BLaER1 treated with 17β-estradiol and CSF1 and Interleukin-3, amounts not matched to agents 10 nM and 100 nM (cell line): ENCODE measurements at regions not wholly inside any gene's neighbourhood (a gene's known extent, or its start where the extent isn't known, plus 50 kb on each side); places are given as distances from the start of the nearest gene placed in this dataset.

ENCODE experiments used
- H3K27ac ChIP-seq, 11 experiments: shearing (Covaris generic); formaldehyde crosslinking; 2 replicates each; pipeline ENCODE4 v1.8.1; 2022
- H3K27me3 ChIP-seq, 11 experiments: shearing (Covaris generic); formaldehyde crosslinking; 2 replicates each; pipeline ENCODE4 v1.8.1; 2022
- H3K36me3 ChIP-seq, 11 experiments: shearing (Covaris generic); formaldehyde crosslinking; 2 replicates each; pipeline ENCODE4 v1.8.1; 2022
- H3K4me1 ChIP-seq, 10 experiments: shearing (Covaris generic); formaldehyde crosslinking; 2 replicates each; pipeline ENCODE4 v1.8.1; 2022
- H3K4me2 ChIP-seq, 11 experiments: shearing (Covaris generic); formaldehyde crosslinking; 2 replicates each; pipeline ENCODE4 v1.8.1; 2022
- H3K4me3 ChIP-seq, 10 experiments: shearing (Covaris generic); formaldehyde crosslinking; 2 replicates each; pipeline ENCODE4 v1.8.1; 2022
- H3K9ac ChIP-seq, 11 experiments: shearing (Covaris generic); formaldehyde crosslinking; 2 replicates each; pipeline ENCODE4 v1.8.1; 2022
- H3K9me3 ChIP-seq, 11 experiments: shearing (Covaris generic); formaldehyde crosslinking; replicated peaks in 1 of 11; 2 replicates each; pipeline ENCODE4 v1.8.1; 2022
- H4K20me1 ChIP-seq, 11 experiments: shearing (Covaris generic); formaldehyde crosslinking; 2 replicates each; pipeline ENCODE4 v1.8.1; 2022
- Cebpa-rat ChIP-seq, 11 experiments: shearing (Covaris generic); IDR thresholded peaks; 2 replicates each; pipeline ENCODE4 v1.8.1; 2022

GRCh38 chr5:117456866-117457470, 882.3 kb upstream of the SEMA6A start:
- 0 out of 22 replicates have a peak overlapping the region, but pooled peaks of 1 of the 11 experiments have one; percentile 11 for H3K4me2 ChIP-seq
- H3K27me3 ChIP-seq, result no peaks in the 10 kb centered on the region
- no peaks in the 10 kb centered on the region for H3K36me3 ChIP-seq
- H3K4me1 ChIP-seq, result peaks cover 0 to 10% (median 0%) of the 10 kb centered on the region in 10 experiments; a peak in 4 of 20 replicates
- no peak overlapping the region for H3K4me3 ChIP-seq
- H3K27ac ChIP-seq, result no peak overlapping the region
- H3K9me3 ChIP-seq, result peaks cover 0 to 12% (median 0%) of the 10 kb centered on the region in 11 experiments; a peak in 5 of 22 replicates
- H3K9ac ChIP-seq, result no peak overlapping the region
- no peak for TF ChIP-seq Cebpa-rat (IDR thresholded peaks at IDR 0.05)
- H4K20me1 ChIP-seq, result no peaks in the 10 kb centered on the region

GRCh38 chr5:117455236-117456233, 880.9 kb upstream of the SEMA6A start:
- Histone ChIP-seq H3K36me3 (no peaks in the 10 kb centered on the region), H4K20me1 (no peaks in the 10 kb centered on the region), H3K4me1 (peaks cover 0 to 7% (median 0%) of the 10 kb centered on the region in 10 experiments; a peak in 3 of 20 replicates), H3K4me2 (no peak overlapping the region), H3K9ac (no peak overlapping the region), H3K9me3 (peaks cover 0 to 12% (median 0%) of the 10 kb centered on the region in 11 experiments; a peak in 5 of 22 replicates), H3K27me3 (no peaks in the 10 kb centered on the region), H3K27ac (no peak overlapping the region), H3K4me3 (no peak overlapping the region)
- no peak for TF ChIP-seq Cebpa-rat (IDR thresholded peaks at IDR 0.05)

DNA sequence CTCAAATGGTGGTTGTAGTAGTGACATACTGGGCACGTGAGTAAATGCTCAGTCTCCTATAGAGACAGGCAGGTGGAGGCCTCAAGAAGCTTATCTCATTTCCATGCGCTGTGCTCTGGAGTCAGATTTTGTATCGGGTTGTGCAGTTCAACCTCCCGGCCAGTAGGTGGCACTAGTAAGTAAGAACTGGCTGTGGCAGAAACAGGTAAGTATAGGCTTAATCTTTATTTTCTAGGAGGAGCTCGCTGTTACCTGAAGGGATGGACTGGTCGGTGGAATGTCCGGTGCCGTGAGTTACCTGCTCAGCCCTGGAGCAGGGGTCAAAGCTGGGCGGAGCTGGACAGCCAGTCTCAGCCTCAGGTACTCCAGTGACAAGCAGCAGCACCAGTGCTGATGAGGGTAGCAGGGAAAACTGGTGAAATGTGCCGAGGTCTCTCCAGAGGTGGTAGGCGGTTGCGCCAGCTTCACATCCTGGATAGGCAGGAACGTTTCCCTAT, 880.1 kb upstream of the SEMA6A start:
- H3K9me3 ChIP-seq, result peaks cover 0 to 12% (median 0%) of the 10 kb centered on the region in 11 experiments; a peak in 5 of 22 replicates
- TF ChIP-seq Cebpa-rat (IDR thresholded peaks at IDR 0.05), result no peak
- H3K4me2 ChIP-seq, result no peak overlapping the region
- no peaks in the 10 kb centered on the region for H3K27me3 ChIP-seq
- no peak overlapping the region for H3K4me3 ChIP-seq
- no peaks in the 10 kb centered on the region for H3K36me3 ChIP-seq
- H3K27ac ChIP-seq, result no peak overlapping the region
- no peaks in the 10 kb centered on the region for H4K20me1 ChIP-seq
- peaks cover 0 to 7% (median 0%) of the 10 kb centered on the region in 10 experiments; a peak in 3 of 20 replicates for H3K4me1 ChIP-seq
- no peak overlapping the region for H3K9ac ChIP-seq

DNA sequence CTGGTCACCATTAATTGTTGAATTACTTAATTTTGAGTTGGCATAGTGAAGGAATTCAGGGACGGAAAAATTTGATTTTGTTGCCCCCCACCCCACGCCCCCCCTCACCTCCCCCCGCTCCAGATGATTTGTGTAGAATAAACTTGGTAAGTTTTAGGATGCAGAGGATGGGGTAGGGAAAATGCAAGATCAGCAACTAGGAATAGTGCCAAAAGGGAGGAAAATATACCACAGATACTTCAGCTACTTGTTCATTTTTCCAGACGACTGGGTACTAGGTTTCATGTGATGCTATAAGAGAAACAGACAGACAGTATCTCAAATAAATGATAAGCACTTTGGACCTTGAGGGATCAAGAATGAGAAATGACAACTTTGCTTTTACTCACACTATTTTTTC, 862.2 kb upstream of the SEMA6A start:
- Histone ChIP-seq H3K9me3 (no peaks in the 10 kb centered on the region), H3K4me3 (no peak overlapping the region), H3K4me1 (peaks cover 0 to 9% (median 7%) of the 10 kb centered on the region in 10 experiments; a peak in 13 of 20 replicates), H3K4me2 (peak overlapping the region in 7 of 11 experiments; percentile 2 to 42 (median 8); a peak in 7 of 22 replicates), H3K9ac (no peak overlapping the region), H4K20me1 (no peaks in the 10 kb centered on the region), H3K27ac (no peak overlapping the region), H3K36me3 (no peaks in the 10 kb centered on the region), H3K27me3 (no peaks in the 10 kb centered on the region)
- TF ChIP-seq Cebpa-rat (IDR thresholded peaks at IDR 0.05), result no peak

- H3K27ac ChIP-seq, result no peak overlapping the region
- H3K9ac ChIP-seq, result no peak overlapping the region
- H3K27me3 ChIP-seq, result no peaks in the 10 kb centered on the region
- H3K4me2 ChIP-seq, result no peak overlapping the region
- no peaks in the 10 kb centered on the region for H3K36me3 ChIP-seq
- no peak overlapping the region for H3K4me3 ChIP-seq
- no peaks in the 10 kb centered on the region for H4K20me1 ChIP-seq
- H3K4me1 ChIP-seq, result peaks cover 0 to 9% (median 7%) of the 10 kb centered on the region in 10 experiments; a peak in 13 of 20 replicates
- H3K9me3 ChIP-seq, result no peaks in the 10 kb centered on the region
- no peak for TF ChIP-seq Cebpa-rat (IDR thresholded peaks at IDR 0.05)
Observed at GRCh38 chr5:117435203-117435602, 860.6 kb upstream of the SEMA6A start.

DNA sequence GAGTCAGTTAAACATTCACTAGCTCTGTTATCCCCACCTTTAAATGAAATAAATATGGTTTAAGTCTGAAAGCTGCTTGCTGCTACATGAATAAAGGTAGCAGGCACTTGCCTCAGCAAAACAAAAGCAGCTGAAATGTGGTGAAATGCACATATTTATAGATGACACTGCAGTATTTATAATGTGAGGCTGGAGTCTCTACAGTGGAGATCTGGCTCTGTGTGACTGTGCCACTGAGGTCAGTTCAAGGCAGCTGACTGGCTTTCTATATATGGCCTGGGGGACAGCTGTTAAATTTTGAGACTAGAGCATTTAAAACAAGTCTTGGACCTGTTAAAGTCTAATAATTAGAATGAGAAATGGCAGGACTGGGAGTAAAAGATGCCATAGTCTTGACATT, 859.6 kb upstream of the SEMA6A start:
- no peak for TF ChIP-seq Cebpa-rat (IDR thresholded peaks at IDR 0.05)
- Histone ChIP-seq H4K20me1 (no peaks in the 10 kb centered on the region), H3K27me3 (no peaks in the 10 kb centered on the region), H3K27ac (no peak overlapping the region), H3K4me1 (peaks cover 0 to 9% (median 7%) of the 10 kb centered on the region in 10 experiments; a peak in 13 of 20 replicates), H3K4me2 (no peak overlapping the region), H3K9ac (no peak overlapping the region), H3K4me3 (no peak overlapping the region), H3K9me3 (no peaks in the 10 kb centered on the region), H3K36me3 (no peaks in the 10 kb centered on the region)

DNA sequence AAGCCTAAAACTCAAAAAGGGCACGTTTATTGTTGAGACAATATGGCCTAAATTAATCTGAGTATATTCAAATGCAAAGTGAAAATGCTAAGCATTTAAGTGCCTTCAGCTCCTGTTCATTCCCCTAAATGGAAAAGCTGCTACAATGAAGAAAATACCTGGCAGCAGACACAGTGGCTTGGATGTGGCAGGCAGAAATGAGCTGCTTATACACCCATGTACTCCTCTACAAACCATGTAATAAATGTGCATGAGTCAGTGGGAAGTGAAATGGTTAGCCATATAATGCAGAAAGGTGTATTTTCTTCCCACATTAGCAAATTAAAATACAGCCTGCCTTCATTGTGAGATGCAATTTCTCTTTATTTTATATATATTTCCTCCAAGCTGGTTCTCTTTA, 859.2 kb upstream of the SEMA6A start:
- TF ChIP-seq Cebpa-rat (IDR thresholded peaks at IDR 0.05), result no peak
- H3K27ac ChIP-seq, result no peak overlapping the region

GRCh38 chr5:117431091-117431490, 856.5 kb upstream of the SEMA6A start:
- Histone ChIP-seq H3K4me1 (no peaks in the 10 kb centered on the region), H3K36me3 (no peaks in the 10 kb centered on the region), H3K27ac (no peak overlapping the region), H3K9me3 (no peaks in the 10 kb centered on the region), H4K20me1 (no peaks in the 10 kb centered on the region), H3K4me2 (no peak overlapping the region), H3K4me3 (no peak overlapping the region), H3K27me3 (no peaks in the 10 kb centered on the region), H3K9ac (no peak overlapping the region)
- TF ChIP-seq Cebpa-rat (IDR thresholded peaks at IDR 0.05), result no peak

More for the DNA sequence above, 859.2 kb upstream of the SEMA6A start:
- Histone ChIP-seq H3K9ac (no peak overlapping the region), H3K9me3 (no peaks in the 10 kb centered on the region), H3K4me1 (peaks cover 0 to 9% (median 7%) of the 10 kb centered on the region in 10 experiments; a peak in 13 of 20 replicates), H3K36me3 (no peaks in the 10 kb centered on the region), H3K4me2 (no peak overlapping the region), H4K20me1 (no peaks in the 10 kb centered on the region), H3K27me3 (no peaks in the 10 kb centered on the region), H3K4me3 (no peak overlapping the region)

GRCh38 chr5:117425163-117425562, 850.5 kb upstream of the SEMA6A start:
- H3K4me2 ChIP-seq, result no peak overlapping the region
- H3K27me3 ChIP-seq, result no peaks in the 10 kb centered on the region
- no peaks in the 10 kb centered on the region for H3K4me1 ChIP-seq
- no peaks in the 10 kb centered on the region for H3K9me3 ChIP-seq
- H3K27ac ChIP-seq, result no peak overlapping the region
- H3K4me3 ChIP-seq, result no peak overlapping the region
- no peaks in the 10 kb centered on the region for H3K36me3 ChIP-seq
- no peak for TF ChIP-seq Cebpa-rat (IDR thresholded peaks at IDR 0.05)
- H4K20me1 ChIP-seq, result no peaks in the 10 kb centered on the region
- H3K9ac ChIP-seq, result no peak overlapping the region
